ENCODE measurements at regions not wholly inside any gene's neighbourhood (a gene's known extent, or its start where the extent isn't known, plus 50 kb on each side); places are given as distances from the start of the nearest gene placed in this dataset.
"Not testable (repeated sequence)": the region's sequence is repeated elsewhere in the genome, so short reads cannot be mapped to it uniquely, and the experiment has no call there.

- in situ Hi-C loops (cut with HindIII; ENCODE audit: low pct_unique_long_range_greater_than_20kb, low sequenced_read_pairs): no loop called here
- peak; percentile 26 for DNase-seq (ENCODE audit: low read depth)
Measured at GRCh38 chr10:33927347-33927746, 592.9 kb upstream of the NRP1 start.

GRCh38 chr10:33921970-33922605 lies 587.6 kb upstream of the NRP1 start:
- in situ Hi-C loops (cut with HindIII; ENCODE audit: low pct_unique_long_range_greater_than_20kb, low sequenced_read_pairs): no loop called here

GRCh38 chr10:33920351-33920750 lies 585.9 kb upstream of the NRP1 start:
- in situ Hi-C loops (cut with HindIII; ENCODE audit: low pct_unique_long_range_greater_than_20kb, low sequenced_read_pairs): no loop called here

More at GRCh38 chr10:33921970-33922605, 587.6 kb upstream of the NRP1 start:
- DNase-seq (ENCODE audit: low read depth): peak; percentile 28

GRCh38 chr10:33919244-33919643 lies 584.8 kb upstream of the NRP1 start:
- in situ Hi-C loops (cut with HindIII; ENCODE audit: low pct_unique_long_range_greater_than_20kb, low sequenced_read_pairs): no loop called here
- no peak for DNase-seq (ENCODE audit: low read depth)

More at GRCh38 chr10:33920351-33920750, 585.9 kb upstream of the NRP1 start:
- no peak for DNase-seq (ENCODE audit: low read depth)

GRCh38 chr10:33917069-33917780 lies 582.8 kb upstream of the NRP1 start:
- in situ Hi-C loops (cut with HindIII; ENCODE audit: low pct_unique_long_range_greater_than_20kb, low sequenced_read_pairs): no loop called here
- DNase-seq (ENCODE audit: low read depth): peak; percentile 12

GRCh38 chr10:33914746-33915145 lies 580.3 kb upstream of the NRP1 start:
- in situ Hi-C loops (cut with HindIII; ENCODE audit: low pct_unique_long_range_greater_than_20kb, low sequenced_read_pairs): no loop called here
- DNase-seq (ENCODE audit: low read depth): no peak

GRCh38 chr10:33913194-33913593 lies 578.7 kb upstream of the NRP1 start:
- DNase-seq (ENCODE audit: low read depth): no peak
- in situ Hi-C loops (cut with HindIII; ENCODE audit: low pct_unique_long_range_greater_than_20kb, low sequenced_read_pairs): no loop called here

- DNase-seq (ENCODE audit: low read depth); in situ Hi-C loops (cut with HindIII; ENCODE audit: low pct_unique_long_range_greater_than_20kb, low sequenced_read_pairs): not testable (repeated sequence)
Measured at GRCh38 chr10:33909476-33909875, 575.0 kb upstream of the NRP1 start.

GRCh38 chr10:33901166-33901565 lies 566.7 kb upstream of the NRP1 start:
- no peak for DNase-seq (ENCODE audit: low read depth)

GRCh38 chr10:33900596-33900995 lies 566.1 kb upstream of the NRP1 start:
- no peak for DNase-seq (ENCODE audit: low read depth)
- in situ Hi-C loops (cut with HindIII; ENCODE audit: low pct_unique_long_range_greater_than_20kb, low sequenced_read_pairs): no loop called here

More at GRCh38 chr10:33901166-33901565, 566.7 kb upstream of the NRP1 start:
- in situ Hi-C loops (cut with HindIII; ENCODE audit: low pct_unique_long_range_greater_than_20kb, low sequenced_read_pairs): no loop called here

- no peak for DNase-seq (ENCODE audit: low read depth)
- in situ Hi-C loops (cut with HindIII; ENCODE audit: low pct_unique_long_range_greater_than_20kb, low sequenced_read_pairs): no loop called here
Measured at GRCh38 chr10:33899578-33900531, 565.4 kb upstream of the NRP1 start.

GRCh38 chr10:33897291-33897752 lies 562.9 kb upstream of the NRP1 start:
- no peak for DNase-seq (ENCODE audit: low read depth)
- in situ Hi-C loops (cut with HindIII; ENCODE audit: low pct_unique_long_range_greater_than_20kb, low sequenced_read_pairs): no loop called here

- in situ Hi-C loops (cut with HindIII; ENCODE audit: low pct_unique_long_range_greater_than_20kb, low sequenced_read_pairs): no loop called here
- no peak for DNase-seq (ENCODE audit: low read depth)
Measured at GRCh38 chr10:33893506-33893905, 559.0 kb upstream of the NRP1 start.

- in situ Hi-C loops (cut with HindIII; ENCODE audit: low pct_unique_long_range_greater_than_20kb, low sequenced_read_pairs): no loop called here
- DNase-seq (ENCODE audit: low read depth): no peak
Measured at GRCh38 chr10:33889371-33889770, 554.9 kb upstream of the NRP1 start.

GRCh38 chr10:33887188-33887587 lies 552.7 kb upstream of the NRP1 start:
- no peak for DNase-seq (ENCODE audit: low read depth)
- in situ Hi-C loops (cut with HindIII; ENCODE audit: low pct_unique_long_range_greater_than_20kb, low sequenced_read_pairs): no loop called here

- no peak for DNase-seq (ENCODE audit: low read depth)
- in situ Hi-C loops (cut with HindIII; ENCODE audit: low pct_unique_long_range_greater_than_20kb, low sequenced_read_pairs): no loop called here
Measured at GRCh38 chr10:33886299-33886698, 551.8 kb upstream of the NRP1 start.

GRCh38 chr10:33884604-33885003 lies 550.1 kb upstream of the NRP1 start:
- DNase-seq (ENCODE audit: low read depth): no peak
- in situ Hi-C loops (cut with HindIII; ENCODE audit: low pct_unique_long_range_greater_than_20kb, low sequenced_read_pairs): no loop called here

- in situ Hi-C loops (cut with HindIII; ENCODE audit: low pct_unique_long_range_greater_than_20kb, low sequenced_read_pairs): no loop called here
- DNase-seq (ENCODE audit: low read depth): no peak
Measured at GRCh38 chr10:33883881-33884280, 549.4 kb upstream of the NRP1 start.

GRCh38 chr10:33882996-33883395 lies 548.5 kb upstream of the NRP1 start:
- DNase-seq (ENCODE audit: low read depth): no peak
- in situ Hi-C loops (cut with HindIII; ENCODE audit: low pct_unique_long_range_greater_than_20kb, low sequenced_read_pairs): no loop called here

All from Caki2 (cell line).